Ovary (tissue), 7 donors: ENCODE measurements at regions not wholly inside any gene's neighbourhood (a gene's known extent, or its start where the extent isn't known, plus 50 kb on each side); places are given as distances from the start of the nearest gene placed in this dataset.

Source experiments
- DNase-seq, 5 donors: peaks; one replicate each; pipeline ENCODE4 v3.0.0-alpha.2; 2019 to 2020
- H3K27ac ChIP-seq, 2 donors: fragments of 200-600 bp; one replicate each; pipeline versions ENCODE4 v1.5.1 to v1.8.0; 2019 to 2022
- H3K27me3 ChIP-seq: fragments of 200-600 bp; one replicate; pipeline ENCODE4 v1.8.0; 2022
- H3K36me3 ChIP-seq: fragments of 200-600 bp; sonication (generic); one replicate; pipeline ENCODE4 v1.5.1; 2019
- H3K4me1 ChIP-seq: one replicate; pipeline ENCODE4 v1.8.1; 2013; ENCODE audit warnings: mild to moderate bottlenecking, moderate library complexity; ENCODE audit not compliant: insufficient read depth
- H3K4me3 ChIP-seq: fragments of 200-600 bp; sonication (generic); one replicate; pipeline ENCODE4 v1.5.1; 2017
- H3K9me3 ChIP-seq, 2 donors: fragments of 200-600 bp in 1 of 2; sonication (generic) in 1 of 2; one replicate each; pipeline versions ENCODE4 v1.5.1 to v1.8.1; 2013 to 2019; ENCODE audit warnings: mild to moderate bottlenecking in 1 of 2, moderate library complexity in 1 of 2
- CTCF ChIP-seq, 3 donors: fragments of 450-650 bp in 2 of 3; fragments of 200-600 bp in 1 of 3; IDR thresholded peaks; one replicate each; pipeline versions ENCODE4 v1.5.1 to v1.8.0; 2016 to 2022; ENCODE audit warnings: antibody characterized with exemption in 3 of 3, mild to moderate bottlenecking in 1 of 3
- EP300 ChIP-seq: sonication (generic); formaldehyde crosslinking; IDR thresholded peaks from one replicate; pipeline ENCODE4 v1.6.1; 2017; ENCODE audit warnings: antibody characterized with exemption
- POLR2A ChIP-seq: fragments of 450-650 bp; IDR thresholded peaks from one replicate; pipeline ENCODE4 v1.6.1; 2017; ENCODE audit warnings: antibody characterized with exemption, mild to moderate bottlenecking, moderate library complexity
- WGBS, 3 donors: extraction: QIAGEN DNeasy Blood & Tissue Kit in 1 of 3; methylation state at CpG; one replicate each; pipeline versions ENCODE4 v1.1.5 to v1.1.7; 2013 to 2017; 5-methylcytosine and 5-hydroxymethylcytosine counted together
- intact Hi-C, 4 donors: fragments of 100-400 bp; cut with DNase I; formaldehyde crosslinking; loops; one replicate each; pipeline versions ENCODE4 v1.11.0 to v1.15.1; 2022 to 2023
- donor health status: DM: no; HTN: no; CAD: no; lungs with moderate emphysema.
- donor health status: DM: no; HTN: no; CAD: no.
- donor health status: Bipolar disorder and iron deficiency.
- donor health status: DM: no; HTN: no; CAD: no.
- donor health status: DM: yes; HTN: yes; CAD: no.

- no peak for TF ChIP-seq CTCF (IDR thresholded peaks at IDR 0.05)
- TF ChIP-seq POLR2A: no peak
- no peak for TF ChIP-seq EP300
- DNase-seq: no peak
- H3K27me3 ChIP-seq: no peaks in the 10 kb centered on the region
- intact Hi-C loops: no loop called here
- WGBS, 3 donors: 81 to 89% (median 88%) methylated on average over 5 of the region's 5 CpGs
- no peaks in the 10 kb centered on the region for H3K36me3 ChIP-seq
- no peaks in the 10 kb centered on the region for H3K4me1 ChIP-seq
- no peak overlapping the region for H3K4me3 ChIP-seq
- H3K27ac ChIP-seq: no peak overlapping the region
- H3K9me3 ChIP-seq: no peaks in the 10 kb centered on the region
These were observed 518.3 kb downstream of the PPARGC1A start for GRCh38 chr4:23371533-23371932.

GRCh38 chr4:23369331-23369730 is 520.5 kb downstream of the PPARGC1A start:
- H3K36me3 ChIP-seq: no peaks in the 10 kb centered on the region
- no peaks in the 10 kb centered on the region for H3K9me3 ChIP-seq
- H3K4me1 ChIP-seq: no peaks in the 10 kb centered on the region
- no peak for DNase-seq
- H3K27me3 ChIP-seq: no peaks in the 10 kb centered on the region
- no peak overlapping the region for H3K27ac ChIP-seq
- H3K4me3 ChIP-seq: no peak overlapping the region
- intact Hi-C loops: no loop called here
- no peak for TF ChIP-seq POLR2A
- TF ChIP-seq CTCF (IDR thresholded peaks at IDR 0.05): no peak
- no peak for TF ChIP-seq EP300
- WGBS, 3 donors: 70 to 79% (median 78%) methylated on average over 3 of the region's 3 CpGs

GRCh38 chr4:23368081-23368697 is 521.7 kb downstream of the PPARGC1A start:
- Histone ChIP-seq H3K27me3 (no peaks in the 10 kb centered on the region), H3K4me1 (no peaks in the 10 kb centered on the region), H3K9me3 (no peaks in the 10 kb centered on the region), H3K27ac (no peak overlapping the region), H3K4me3 (no peak overlapping the region), H3K36me3 (no peaks in the 10 kb centered on the region)
- TF ChIP-seq POLR2A (no peak), CTCF (IDR thresholded peaks at IDR 0.05) (no peak), EP300 (no peak)
- intact Hi-C loops: no loop called here
- no peak for DNase-seq
- WGBS, 3 donors: 71 to 85% (median 72%) methylated on average over 6 of the region's 6 CpGs

GRCh38 chr4:23366557-23366906 is 523.3 kb downstream of the PPARGC1A start:
- no peak overlapping the region for H3K4me3 ChIP-seq
- 75 to 82% (median 78%) methylated on average over 1 of the region's 1 CpG for WGBS, 3 donors
- no peaks in the 10 kb centered on the region for H3K36me3 ChIP-seq
- H3K27me3 ChIP-seq: no peaks in the 10 kb centered on the region
- no peaks in the 10 kb centered on the region for H3K4me1 ChIP-seq
- TF ChIP-seq POLR2A (no peak), EP300 (no peak), CTCF (IDR thresholded peaks at IDR 0.05) (no peak)
- no peak for DNase-seq
- intact Hi-C loops: no loop called here
- no peak overlapping the region for H3K27ac ChIP-seq
- no peaks in the 10 kb centered on the region for H3K9me3 ChIP-seq
